Common myeloid progenitor, CD34-positive (primary cell): ENCODE measurements at regions not wholly inside any gene's neighbourhood (a gene's known extent, or its start where the extent isn't known, plus 50 kb on each side); places are given as distances from the start of the nearest gene placed in this dataset.

Experiments
- CTCF ChIA-PET: fragments of 350-600 bp; sonication (Branson Sonifier 250); formaldehyde crosslinking; loops from one replicate; lab custom pipeline; 2021; ENCODE audit warnings: antibody characterized with exemption; lab: Charles Lee
- POLR2A ChIA-PET: fragments of 350-600 bp; sonication (Branson Sonifier 250); formaldehyde crosslinking; loops from one replicate; lab custom pipeline; 2021; ENCODE audit warnings: antibody characterized with exemption; lab: Charles Lee
- DNase-seq, 3 donors: peaks; one replicate each; pipeline versions ENCODE4 v3.0.0 to v3.0.0-alpha.2; 2013
- H3K27ac ChIP-seq, 2 experiments: 1 replicate in 1 of 2; 2 replicates in 1 of 2; pipeline ENCODE4 v1.7.0; 2013; ENCODE audit warnings: inconsistent platforms in 2 of 2, low read length in 2 of 2, mild to moderate bottlenecking in 2 of 2, low read depth in 1 of 2, moderate library complexity in 1 of 2; ENCODE audit not compliant: severe bottlenecking in 2 of 2, insufficient read depth in 1 of 2, poor library complexity in 1 of 2
- H3K27me3 ChIP-seq, 5 experiments: replicated peaks in 2 of 5; 1 replicate in 3 of 5; 2 replicates in 2 of 5; pipeline versions ENCODE4 v1.6.1 to v1.7.0; 2013; ENCODE audit warnings: low read length in 4 of 5, mild to moderate bottlenecking in 2 of 5, moderate library complexity in 2 of 5, inconsistent platforms in 1 of 5; ENCODE audit not compliant: insufficient read depth in 5 of 5, control insufficient read depth in 4 of 5
- H3K36me3 ChIP-seq, 4 experiments: 1 replicate in 2 of 4; 2 replicates in 2 of 4; pipeline versions ENCODE4 v1.6.1 to v1.7.0; 2013; ENCODE audit warnings: low read length in 3 of 4, control low read depth in 1 of 4, mild to moderate bottlenecking in 1 of 4; ENCODE audit not compliant: control insufficient read depth in 4 of 4, insufficient read depth in 4 of 4
- H3K4me1 ChIP-seq, 4 experiments: 1 replicate in 3 of 4; 2 replicates in 1 of 4; pipeline versions ENCODE4 v1.6.1 to v1.7.1; 2013; ENCODE audit warnings: low read length in 3 of 4, mild to moderate bottlenecking in 3 of 4, control low read depth in 1 of 4, inconsistent platforms in 1 of 4, moderate library complexity in 1 of 4; ENCODE audit not compliant: control insufficient read depth in 4 of 4, insufficient read depth in 4 of 4; ENCODE audit errors: control extremely low read depth in 1 of 4
- H3K4me3 ChIP-seq, 7 experiments: 1 replicate in 4 of 7; 2 replicates in 3 of 7; pipeline versions ENCODE4 v1.5.1 to v1.7.0; 2013; ENCODE audit warnings: mild to moderate bottlenecking in 7 of 7, low read length in 6 of 7, moderate library complexity in 6 of 7, inconsistent platforms in 2 of 7, low read depth in 2 of 7, control low read depth in 1 of 7; ENCODE audit not compliant: insufficient read depth in 4 of 7, control insufficient read depth in 1 of 7; ENCODE audit errors: extremely low read depth in 1 of 7
- H3K9me3 ChIP-seq, 5 experiments: 1 replicate in 4 of 5; 2 replicates in 1 of 5; pipeline versions ENCODE4 v1.6.1 to v1.7.1; 2013; ENCODE audit warnings: low read length in 4 of 5, mild to moderate bottlenecking in 2 of 5, inconsistent platforms in 1 of 5, low read depth in 1 of 5, moderate library complexity in 1 of 5; ENCODE audit not compliant: control insufficient read depth in 4 of 5, insufficient read depth in 2 of 5; ENCODE audit errors: control extremely low read depth in 1 of 5
- WGBS: methylation state at CpG from one replicate; pipeline ENCODE4 v1.1.5; 2013; ENCODE audit not compliant: insufficient coverage; 5-methylcytosine and 5-hydroxymethylcytosine counted together

GRCh38 chr22:34886391-34886790, 179.6 kb upstream of the ISX start:
- Histone ChIP-seq H3K27ac (no peak overlapping the region), H3K27me3 (no peaks in the 10 kb centered on the region), H3K4me1 (no peaks in the 10 kb centered on the region), H3K4me3 (no peak overlapping the region), H3K36me3 (no peaks in the 10 kb centered on the region), H3K9me3 (peaks cover 0 to 10% (median 5%) of the 10 kb centered on the region in 5 experiments)
- ChIA-PET CTCF (no interaction called here), POLR2A (no interaction called here)
- DNase-seq = no peak
- WGBS = 93% methylated on average over 2 of the region's 2 CpGs

- Histone ChIP-seq H3K36me3 (no peaks in the 10 kb centered on the region), H3K27me3 (no peaks in the 10 kb centered on the region), H3K27ac (no peak overlapping the region), H3K4me3 (no peak overlapping the region), H3K4me1 (no peaks in the 10 kb centered on the region), H3K9me3 (peaks cover 0 to 10% (median 5%) of the 10 kb centered on the region in 5 experiments)
- no CpG with 5 or more reads among the region's 1 CpG for WGBS
- ChIA-PET POLR2A (no interaction called here), CTCF (no interaction called here)
- no peak for DNase-seq
These were observed 179.1 kb upstream of the ISX start for GRCh38 chr22:34886812-34887211.

GRCh38 chr22:34897126-34897525, 168.8 kb upstream of the ISX start:
- Histone ChIP-seq H3K9me3 (peaks cover 0 to 3% (median 0%) of the 10 kb centered on the region in 5 experiments), H3K4me3 (no peak overlapping the region), H3K27ac (no peak overlapping the region), H3K36me3 (no peaks in the 10 kb centered on the region), H3K27me3 (no peaks in the 10 kb centered on the region), H3K4me1 (no peaks in the 10 kb centered on the region)
- ChIA-PET CTCF (no interaction called here), POLR2A (no interaction called here)
- no CpG with 5 or more reads among the region's 1 CpG for WGBS
- DNase-seq = no peak

GRCh38 chr22:34902335-34902734, 163.6 kb upstream of the ISX start:
- Histone ChIP-seq H3K4me1 (no peaks in the 10 kb centered on the region), H3K4me3 (no peak overlapping the region), H3K9me3 (no peaks in the 10 kb centered on the region), H3K27ac (no peak overlapping the region), H3K36me3 (no peaks in the 10 kb centered on the region), H3K27me3 (no peaks in the 10 kb centered on the region)
- DNase-seq = no peak
- ChIA-PET POLR2A (no interaction called here), CTCF (no interaction called here)

- H3K36me3 ChIP-seq = no peaks in the 10 kb centered on the region
- WGBS = 82% methylated on average over 3 of the region's 4 CpGs
- CTCF ChIA-PET = no interaction called here
- DNase-seq = no peak
- H3K4me1 ChIP-seq = no peaks in the 10 kb centered on the region
- H3K27ac ChIP-seq = no peak overlapping the region
- POLR2A ChIA-PET = no interaction called here
- no peaks in the 10 kb centered on the region for H3K27me3 ChIP-seq
- H3K4me3 ChIP-seq = no peak overlapping the region
- H3K9me3 ChIP-seq = no peaks in the 10 kb centered on the region
These were observed 162.5 kb upstream of the ISX start for GRCh38 chr22:34903416-34903815.

- 100% methylated on average over 1 of the region's 1 CpG for WGBS
- Histone ChIP-seq H3K27ac (no peak overlapping the region), H3K4me3 (no peak overlapping the region), H3K36me3 (no peaks in the 10 kb centered on the region), H3K27me3 (no peaks in the 10 kb centered on the region), H3K4me1 (no peaks in the 10 kb centered on the region), H3K9me3 (no peaks in the 10 kb centered on the region)
- no peak for DNase-seq
- ChIA-PET POLR2A (no interaction called here), CTCF (no interaction called here)
These were observed 161.5 kb upstream of the ISX start for GRCh38 chr22:34904486-34904885.

GRCh38 chr22:34913826-34914225, 152.1 kb upstream of the ISX start:
- POLR2A ChIA-PET = no interaction called here
- Histone ChIP-seq H3K4me1 (no peaks in the 10 kb centered on the region), H3K27me3 (no peaks in the 10 kb centered on the region), H3K27ac (no peak overlapping the region), H3K4me3 (no peak overlapping the region), H3K36me3 (no peaks in the 10 kb centered on the region), H3K9me3 (peaks cover 0 to 2% (median 0%) of the 10 kb centered on the region in 5 experiments)
- WGBS = 90% methylated on average over 3 of the region's 3 CpGs
- CTCF ChIA-PET = no interaction called here
- DNase-seq = no peak
